ENCODE measurements at regions not wholly inside any gene's neighbourhood (a gene's known extent, or its start where the extent isn't known, plus 50 kb on each side); places are given as distances from the start of the nearest gene placed in this dataset.

GRCh38 chr4:155107059-155107458, 101.4 kb upstream of the NPY2R start:
- H3K27me3 ChIP-seq = no peaks in the 10 kb centered on the region
- WGBS, 2 donors = 50 to 59% methylated on average over 3 of the region's 3 CpGs
- H3K27ac ChIP-seq = no peak overlapping the region
- no peak for DNase-seq
- H3K9me3 ChIP-seq = no peaks in the 10 kb centered on the region
- TF ChIP-seq POLR2A (IDR thresholded peaks at IDR 0.05) (no peak), CTCF (IDR thresholded peaks at IDR 0.05) (no peak)
- intact Hi-C loops (cut with DNase I) = no loop called here
- H3K36me3 ChIP-seq = no peaks in the 10 kb centered on the region
- no peak overlapping the region for H3K4me3 ChIP-seq
- H3K4me1 ChIP-seq = no peaks in the 10 kb centered on the region

DNA sequence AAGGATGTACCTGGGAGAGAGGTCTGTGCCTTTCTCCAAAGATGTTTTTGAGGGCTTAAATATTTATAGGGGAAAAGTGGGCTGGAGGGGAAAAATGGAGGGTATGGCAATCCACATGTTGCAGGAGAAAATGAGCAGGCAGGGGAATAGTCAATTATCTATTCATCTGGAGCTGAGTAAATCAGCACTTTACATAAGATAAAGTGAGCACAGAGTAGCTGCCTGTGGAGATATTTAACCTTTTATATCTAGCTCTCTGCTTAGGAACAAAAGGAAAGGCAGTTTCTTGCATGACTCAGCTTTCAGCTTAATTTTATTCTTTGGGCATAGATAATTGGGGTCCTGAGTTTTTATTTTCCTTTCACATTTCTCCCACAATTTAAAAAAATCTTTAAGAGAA, 93.6 kb upstream of the NPY2R start:
- Histone ChIP-seq H3K9me3 (no peaks in the 10 kb centered on the region), H3K4me3 (no peak overlapping the region), H3K4me1 (no peaks in the 10 kb centered on the region), H3K27me3 (no peaks in the 10 kb centered on the region), H3K27ac (no peak overlapping the region), H3K36me3 (no peaks in the 10 kb centered on the region)
- no peak for DNase-seq
- no peak for TF ChIP-seq CTCF (IDR thresholded peaks at IDR 0.05)
- no peak for TF ChIP-seq POLR2A (IDR thresholded peaks at IDR 0.05)
- intact Hi-C loops (cut with DNase I) = no loop called here

- H3K4me3 ChIP-seq = no peak overlapping the region
- no peaks in the 10 kb centered on the region for H3K27me3 ChIP-seq
- no peaks in the 10 kb centered on the region for H3K4me1 ChIP-seq
- intact Hi-C loops (cut with DNase I) = no loop called here
- H3K9me3 ChIP-seq = no peaks in the 10 kb centered on the region
- TF ChIP-seq CTCF (IDR thresholded peaks at IDR 0.05) (no peak), POLR2A (IDR thresholded peaks at IDR 0.05) (no peak)
- DNase-seq = no peak
- H3K36me3 ChIP-seq = no peaks in the 10 kb centered on the region
- no peak overlapping the region for H3K27ac ChIP-seq
Measured at GRCh38 chr4:155119006-155119405, 89.4 kb upstream of the NPY2R start.

GRCh38 chr4:155120536-155120935, 87.9 kb upstream of the NPY2R start:
- 35 to 40% methylated on average over 1 of the region's 1 CpG for WGBS, 2 donors
- Histone ChIP-seq H3K36me3 (no peaks in the 10 kb centered on the region), H3K27ac (no peak overlapping the region), H3K4me1 (no peaks in the 10 kb centered on the region), H3K4me3 (no peak overlapping the region), H3K9me3 (no peaks in the 10 kb centered on the region), H3K27me3 (no peaks in the 10 kb centered on the region)
- no peak for DNase-seq
- TF ChIP-seq CTCF (IDR thresholded peaks at IDR 0.05) (no peak), POLR2A (IDR thresholded peaks at IDR 0.05) (no peak)
- intact Hi-C loops (cut with DNase I) = no loop called here

- 81% methylated on average over 5 of the region's 5 CpGs for WGBS, 2 donors
- Histone ChIP-seq H3K27me3 (no peaks in the 10 kb centered on the region), H3K27ac (no peak overlapping the region), H3K36me3 (no peaks in the 10 kb centered on the region), H3K4me1 (no peaks in the 10 kb centered on the region), H3K9me3 (no peaks in the 10 kb centered on the region), H3K4me3 (no peak overlapping the region)
- TF ChIP-seq POLR2A (IDR thresholded peaks at IDR 0.05) (no peak), CTCF (IDR thresholded peaks at IDR 0.05) (no peak)
- intact Hi-C loops (cut with DNase I) = no loop called here
- no peak for DNase-seq
Measured at GRCh38 chr4:155122382-155122781, 86.1 kb upstream of the NPY2R start.

Measured in esophagus squamous epithelium (tissue), 5 donors.